B cell (primary cell): ENCODE measurements at regions not wholly inside any gene's neighbourhood (a gene's known extent, or its start where the extent isn't known, plus 50 kb on each side); places are given as distances from the start of the nearest gene placed in this dataset.

Experiments
- ATAC-seq: fragments of 200-7000 bp; cut with Tn5 transposase; one replicate; pipeline ENCODE4 v1.10.0; 2021; ENCODE audit warnings: low read depth, mild to moderate bottlenecking, moderate number of reproducible peaks, moderate library complexity
- CTCF ChIA-PET: fragments of 350-600 bp; sonication (Branson Sonifier 250); formaldehyde crosslinking; loops from one replicate; lab custom pipeline; 2021; ENCODE audit warnings: antibody characterized with exemption, inconsistent platforms; lab: Charles Lee
- POLR2A ChIA-PET: fragments of 350-600 bp; sonication (Branson Sonifier 250); formaldehyde crosslinking; loops from one replicate; lab custom pipeline; 2021; ENCODE audit warnings: antibody characterized with exemption; lab: Charles Lee
- DNase-seq: peaks from one replicate; pipeline ENCODE4 v3.0.0; 2013
- H2AFZ ChIP-seq: 2 replicates; pipeline ENCODE4 v1.6.1; 2012; ENCODE audit warnings: mild to moderate bottlenecking, low read depth, low read length; ENCODE audit not compliant: insufficient read depth, poor library complexity, severe bottlenecking
- H3K27ac ChIP-seq, 2 donors: 1 replicate in 1 of 2; 2 replicates in 1 of 2; pipeline ENCODE4 v1.5.1; 2012 to 2013; ENCODE audit warnings: low read length in 2 of 2, mild to moderate bottlenecking in 2 of 2, moderate library complexity in 1 of 2
- H3K27me3 ChIP-seq, 4 experiments: fragments of 200-600 bp in 1 of 4; sonication (generic) in 1 of 4; replicated peaks in 1 of 4; 1 replicate in 2 of 4; 2 replicates in 2 of 4; pipeline versions ENCODE4 v1.6.1 to v1.7.0; 2013 to 2016; ENCODE audit warnings: low read length in 3 of 4, mild to moderate bottlenecking in 2 of 4, mixed read lengths in 1 of 4, moderate library complexity in 1 of 4; ENCODE audit not compliant: insufficient read depth in 4 of 4, control insufficient read depth in 3 of 4; ENCODE audit errors: control extremely low read depth in 1 of 4
- H3K36me3 ChIP-seq, 2 experiments: replicated peaks in 1 of 2; 1 replicate in 1 of 2; 2 replicates in 1 of 2; pipeline versions ENCODE4 v1.6.1 to v1.7.1; 2013; ENCODE audit warnings: low read length in 1 of 2; ENCODE audit not compliant: insufficient read depth in 2 of 2, control insufficient read depth in 1 of 2; ENCODE audit errors: control extremely low read depth in 1 of 2, extremely low read depth in 1 of 2
- H3K4me1 ChIP-seq, 2 donors: fragments of 200-600 bp in 1 of 2; sonication (generic) in 1 of 2; 1 replicate in 1 of 2; 2 replicates in 1 of 2; pipeline versions ENCODE4 v1.5.1 to v1.6.1; 2013 to 2017; ENCODE audit warnings: low read length in 2 of 2; ENCODE audit not compliant: control insufficient read depth in 2 of 2, insufficient read depth in 2 of 2
- H3K4me2 ChIP-seq: replicated peaks from 2 replicates; pipeline ENCODE3; 2012; ENCODE audit warnings: mild to moderate bottlenecking, low read depth, low read length; ENCODE audit not compliant: poor library complexity, severe bottlenecking
- H3K4me3 ChIP-seq, 5 experiments: fragments of 200-600 bp in 1 of 5; sonication (generic) in 1 of 5; 1 replicate in 3 of 5; 2 replicates in 2 of 5; pipeline versions ENCODE4 v1.5.1 to v1.7.0; 2011 to 2016; ENCODE audit warnings: low read length in 4 of 5, mild to moderate bottlenecking in 4 of 5, low read depth in 2 of 5, control low read depth in 1 of 5, moderate library complexity in 1 of 5; ENCODE audit not compliant: insufficient read depth in 1 of 5; ENCODE audit errors: control extremely low read depth in 1 of 5, extremely low read depth in 1 of 5
- H3K79me2 ChIP-seq: fragments of 200-600 bp; sonication (generic); one replicate; pipeline ENCODE4 v1.6.0; 2016; ENCODE audit warnings: low read length; ENCODE audit not compliant: control insufficient read depth, insufficient read depth
- H3K9ac ChIP-seq: fragments of 200-600 bp; sonication (generic); 2 replicates; pipeline ENCODE4 v1.6.1; 2017; ENCODE audit warnings: mild to moderate bottlenecking, low read length, moderate library complexity
- H3K9me3 ChIP-seq, 3 donors: one replicate each; pipeline versions ENCODE4 v1.6.1 to v1.7.1; 2013; ENCODE audit warnings: low read length in 2 of 3; ENCODE audit not compliant: control insufficient read depth in 2 of 3, insufficient read depth in 1 of 3; ENCODE audit errors: control extremely low read depth in 1 of 3
- H4K20me1 ChIP-seq: 2 replicates; pipeline ENCODE4 v1.6.0; 2012; ENCODE audit warnings: mild to moderate bottlenecking, low read length; ENCODE audit not compliant: insufficient read depth, control insufficient read depth, poor library complexity, severe bottlenecking
- H3K27ac Mint-ChIP-seq: one replicate; pipeline ENCODE4 v1.8.0; 2021; ENCODE audit warnings: mixed read lengths
- H3K27me3 Mint-ChIP-seq: one replicate; pipeline ENCODE4 v1.8.0; 2021; ENCODE audit warnings: mixed read lengths
- H3K4me1 Mint-ChIP-seq: one replicate; pipeline ENCODE4 v1.8.0; 2021; ENCODE audit warnings: mixed read lengths
- H3K4me3 Mint-ChIP-seq: one replicate; pipeline ENCODE4 v1.8.0; 2021; ENCODE audit warnings: mixed read lengths
- H3K9me3 Mint-ChIP-seq: one replicate; pipeline ENCODE4 v1.8.0; 2022; ENCODE audit warnings: mixed read lengths; ENCODE audit not compliant: insufficient read depth
- CTCF ChIP-seq: fragments of 200-600 bp; IDR thresholded peaks from one replicate; pipeline ENCODE4 v1.8.0; 2022; ENCODE audit warnings: antibody characterized with exemption, mild to moderate bottlenecking
- EZH2 ChIP-seq: IDR thresholded peaks from 2 replicates; pipeline ENCODE4 v1.6.1; 2012; ENCODE audit warnings: borderline replicate concordance, low read depth, mild to moderate bottlenecking, moderate library complexity, low read length; ENCODE audit not compliant: insufficient read depth, poor library complexity, severe bottlenecking
- WGBS: methylation state at CpG from one replicate; pipeline ENCODE4 v1.1.5; 2013; ENCODE audit warnings: missing lambda C conversion rate; ENCODE audit not compliant: insufficient coverage; 5-methylcytosine and 5-hydroxymethylcytosine counted together
- intact Hi-C: fragments of 100-400 bp; cut with micrococcal nuclease; formaldehyde crosslinking; loops from one replicate; pipeline ENCODE4 v1.10.0; 2022

DNA sequence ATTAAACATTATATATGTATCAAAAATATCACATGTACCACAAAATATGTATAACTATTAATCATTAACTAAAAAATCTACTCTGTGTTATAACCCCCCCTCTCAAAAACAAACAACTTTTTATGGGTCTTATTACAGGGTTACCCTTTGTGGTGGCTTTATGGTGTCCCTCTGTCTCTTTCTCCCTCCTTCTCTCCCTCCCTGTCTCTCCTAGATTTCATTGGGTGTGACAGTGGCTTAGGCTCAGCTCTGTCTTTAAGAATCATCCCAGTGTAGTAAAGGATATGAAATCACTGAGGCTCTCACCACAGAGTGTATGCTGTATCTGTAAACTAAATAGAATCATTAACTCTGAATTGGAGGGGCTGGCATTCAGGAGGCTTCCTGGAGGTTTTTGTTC, 93.7 kb downstream of the TDRD15 start:
- Mint-ChIP-seq H3K4me3 (no peak overlapping the region), H3K27ac (no peak overlapping the region), H3K27me3 (peaks cover 4% of the 10 kb centered on the region), H3K9me3 (no peaks in the 10 kb centered on the region), H3K4me1 (no peaks in the 10 kb centered on the region)
- DNase-seq (no peak), ATAC-seq (no peak)
- Histone ChIP-seq H3K4me1 (no peaks in the 10 kb centered on the region), H3K9me3 (no peaks in the 10 kb centered on the region), H3K27ac (no peak overlapping the region), H3K36me3 (no peaks in the 10 kb centered on the region), H4K20me1 (no peaks in the 10 kb centered on the region), H3K79me2 (no peaks in the 10 kb centered on the region), H3K27me3 (no peaks in the 10 kb centered on the region), H3K4me3 (no peak overlapping the region), H3K4me2 (no peak overlapping the region), H2AFZ (no peak overlapping the region), H3K9ac (no peak overlapping the region)
- ChIA-PET CTCF (no interaction called here), POLR2A (no interaction called here)
- intact Hi-C loops: no loop called here
- no peak for TF ChIP-seq EZH2
- no peak for TF ChIP-seq CTCF

GRCh38 chr2:21220930-21221329, 97.2 kb downstream of the TDRD15 start:
- no peaks in the 10 kb centered on the region for H3K9me3 ChIP-seq
- no peaks in the 10 kb centered on the region for H3K36me3 ChIP-seq
- H3K4me2 ChIP-seq: no peak overlapping the region
- no peaks in the 10 kb centered on the region for H3K4me1 ChIP-seq
- no peak overlapping the region for H3K4me3 ChIP-seq
- Mint-ChIP-seq H3K27me3 (peaks cover 5% of the 10 kb centered on the region), H3K27ac (no peak overlapping the region), H3K4me1 (no peaks in the 10 kb centered on the region), H3K9me3 (no peaks in the 10 kb centered on the region), H3K4me3 (no peak overlapping the region)
- H3K9ac ChIP-seq: no peak overlapping the region
- no peak for DNase-seq
- intact Hi-C loops: no loop called here
- H3K79me2 ChIP-seq: no peaks in the 10 kb centered on the region
- H3K27me3 ChIP-seq: no peaks in the 10 kb centered on the region
- ATAC-seq: no peak
- POLR2A ChIA-PET: no interaction called here
- no peak overlapping the region for H3K27ac ChIP-seq
- WGBS: no CpG with 5 or more reads among the region's 1 CpG
- H4K20me1 ChIP-seq: no peaks in the 10 kb centered on the region
- CTCF ChIA-PET: no interaction called here
- no peak overlapping the region for H2AFZ ChIP-seq
- TF ChIP-seq EZH2: no peak
- no peak for TF ChIP-seq CTCF
